ENCODE measurements at regions not wholly inside any gene's neighbourhood (a gene's known extent, or its start where the extent isn't known, plus 50 kb on each side); places are given as distances from the start of the nearest gene placed in this dataset.

DNA sequence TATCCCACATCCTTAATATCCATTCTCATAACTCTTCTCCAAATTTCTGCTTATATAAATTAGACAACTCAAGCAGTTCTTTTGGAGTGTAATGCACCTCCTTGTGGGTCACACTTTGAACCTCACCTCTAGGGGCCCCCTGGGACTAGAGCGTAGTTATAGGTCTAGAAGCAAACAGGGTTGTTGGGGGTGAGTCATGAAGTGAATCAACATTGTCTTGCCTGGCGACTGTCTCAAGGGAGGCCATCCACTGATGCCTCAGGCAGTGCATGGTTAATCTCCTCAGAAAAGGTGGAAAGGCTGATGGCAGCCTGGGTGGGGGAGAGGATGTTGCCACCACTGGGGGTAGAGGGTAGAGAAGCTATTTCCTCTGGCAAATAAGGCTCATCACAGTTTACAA, 129.1 kb downstream of the TNFRSF21 start:
- no peak for TF ChIP-seq CTCF (conservative IDR thresholded peaks at IDR 0.05)
- no peak for TF ChIP-seq ZFX (IDR thresholded peaks at IDR 0.05)

Data from C4-2B (cell line).